GM18520 (cell line): ENCODE measurements at regions not wholly inside any gene's neighbourhood (a gene's known extent, or its start where the extent isn't known, plus 50 kb on each side); places are given as distances from the start of the nearest gene placed in this dataset.

Experiments used
- ATAC-seq: cut with Tn5 transposase; IDR thresholded peaks from one replicate; pipeline ENCODE4 v1.9.1; 2021; ENCODE audit not compliant: unreplicated experiment

DNA sequence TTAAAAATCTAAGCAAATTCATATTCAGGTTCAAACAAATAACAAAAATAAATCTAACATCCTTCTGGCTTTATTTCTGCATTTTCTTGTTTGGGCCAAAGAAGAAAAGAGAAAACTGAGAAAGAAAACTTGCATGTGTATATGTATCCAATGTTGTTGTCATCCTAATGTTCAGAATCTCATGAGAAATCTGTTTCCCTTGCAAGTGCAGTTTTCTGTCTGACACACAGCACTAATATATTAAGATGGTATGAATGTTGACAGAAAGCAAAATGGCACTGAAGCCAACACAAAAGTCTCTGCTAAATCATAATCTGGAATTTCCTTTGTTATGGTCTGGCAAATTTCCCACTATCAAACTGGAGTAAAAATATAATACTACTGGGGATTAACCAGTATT is 235.9 kb downstream of the HGF start:
- no peak for ATAC-seq

DNA sequence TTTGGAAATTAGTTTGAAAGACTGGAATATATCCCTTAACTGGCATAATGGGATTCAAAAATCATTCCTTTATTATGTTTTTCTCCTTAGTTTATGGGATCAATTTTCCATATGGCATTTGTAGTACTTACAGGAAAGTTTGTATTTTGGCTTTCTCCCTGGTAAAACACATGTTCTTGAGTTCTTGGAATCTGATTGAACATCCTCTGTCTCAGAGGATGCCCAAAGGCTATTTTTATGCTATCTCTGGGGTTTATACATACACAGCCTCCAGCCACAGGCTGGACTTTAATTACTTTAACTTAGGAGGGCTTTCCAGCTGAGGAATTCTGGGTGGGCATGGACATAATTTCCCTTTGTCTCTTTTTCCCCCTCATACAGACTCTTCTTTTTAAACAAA is 236.4 kb downstream of the HGF start:
- ATAC-seq, result no peak

DNA sequence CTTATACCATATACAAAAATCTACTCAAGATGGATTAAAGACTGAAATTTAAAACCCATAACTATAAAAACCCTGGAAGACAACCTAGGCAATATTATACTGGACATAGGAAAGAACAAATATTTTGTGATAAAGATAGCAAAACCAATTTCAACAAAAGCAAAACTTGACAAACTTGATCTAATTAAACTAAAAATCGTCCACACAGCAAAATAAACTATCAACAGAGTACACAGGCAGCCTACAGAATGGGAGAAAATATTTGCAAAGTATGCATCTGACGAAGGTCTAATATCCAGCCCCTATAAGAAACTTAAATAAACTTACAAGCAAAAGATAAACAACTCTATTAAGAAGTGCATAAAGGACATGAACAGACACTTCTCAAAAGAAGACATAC is 240.1 kb downstream of the HGF start:
- ATAC-seq, result no peak

DNA sequence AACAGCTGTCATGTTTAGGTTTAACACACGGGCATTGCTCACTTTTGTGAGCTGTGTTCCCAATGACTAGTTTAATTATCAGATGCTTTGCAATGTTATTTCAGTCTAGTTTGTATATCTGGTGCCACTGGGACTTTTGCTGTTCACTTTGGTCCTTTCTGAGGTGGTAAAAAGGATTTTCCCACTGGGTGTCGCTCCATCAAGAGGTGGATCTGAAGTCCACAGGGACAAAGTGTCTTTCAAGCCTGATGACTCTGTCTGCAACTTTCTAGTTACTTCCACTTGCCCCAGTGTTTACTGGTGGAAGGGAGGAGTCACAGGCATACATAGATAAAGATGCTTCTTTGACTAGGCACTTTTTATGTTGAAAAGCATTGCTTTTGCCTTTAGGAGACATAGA is 242.2 kb downstream of the HGF start:
- no peak for ATAC-seq

DNA sequence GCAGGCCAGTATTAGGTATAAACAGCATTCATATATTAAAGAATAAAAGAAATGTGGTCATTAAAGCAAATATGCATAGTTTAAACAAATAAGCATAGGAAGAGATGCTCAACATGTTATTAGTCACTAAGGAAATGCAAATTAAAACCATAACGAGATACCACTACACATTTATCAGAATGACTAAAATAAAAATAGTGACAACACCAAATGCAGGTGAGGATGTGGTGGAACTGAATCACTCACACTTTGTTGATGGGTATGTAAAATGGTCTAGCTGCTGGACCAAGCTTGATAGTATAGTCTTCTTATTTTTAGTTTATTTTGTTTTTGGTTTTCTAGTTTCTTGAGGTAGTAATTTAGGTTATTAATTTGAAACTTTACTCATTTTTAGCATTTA is 242.9 kb downstream of the HGF start:
- ATAC-seq, result no peak

DNA sequence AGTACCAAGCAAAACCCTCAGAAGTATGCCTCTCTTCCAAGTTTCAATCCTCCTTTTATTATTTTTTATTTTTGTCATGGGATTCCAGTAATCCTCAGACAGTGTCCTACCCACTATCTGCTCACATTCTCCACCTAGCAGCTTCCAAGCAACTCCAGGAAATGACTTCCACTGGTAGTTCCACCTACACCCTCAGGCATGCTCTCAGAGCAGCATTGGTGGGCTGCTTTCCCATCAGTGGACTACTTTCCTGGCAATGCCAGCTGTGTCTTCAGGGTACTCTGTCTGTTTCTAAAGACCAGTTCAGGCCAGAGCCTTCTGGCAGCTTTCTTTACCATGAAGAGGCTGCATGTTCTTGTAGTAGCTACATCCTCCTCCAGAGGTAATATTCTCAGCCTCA is 244.0 kb downstream of the HGF start:
- no peak for ATAC-seq

DNA sequence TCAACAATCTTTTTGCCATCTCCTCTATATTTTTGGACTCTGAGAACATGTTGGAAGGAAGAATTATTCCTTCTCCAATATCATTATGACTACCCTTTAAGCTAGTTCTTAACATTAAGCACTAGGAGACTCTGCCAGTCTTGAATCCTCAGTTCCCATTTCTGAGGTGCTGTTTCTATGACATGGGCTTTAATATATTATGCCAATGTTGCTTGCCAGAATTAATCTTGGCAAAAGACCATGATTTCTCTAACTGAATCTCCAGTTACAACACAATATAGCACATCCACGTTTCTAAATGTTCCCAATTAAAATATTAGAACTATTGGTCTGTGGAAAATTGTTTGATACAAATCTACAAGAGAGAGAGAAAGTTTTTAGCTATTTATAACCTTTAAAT is 250.0 kb downstream of the HGF start:
- no peak for ATAC-seq

DNA sequence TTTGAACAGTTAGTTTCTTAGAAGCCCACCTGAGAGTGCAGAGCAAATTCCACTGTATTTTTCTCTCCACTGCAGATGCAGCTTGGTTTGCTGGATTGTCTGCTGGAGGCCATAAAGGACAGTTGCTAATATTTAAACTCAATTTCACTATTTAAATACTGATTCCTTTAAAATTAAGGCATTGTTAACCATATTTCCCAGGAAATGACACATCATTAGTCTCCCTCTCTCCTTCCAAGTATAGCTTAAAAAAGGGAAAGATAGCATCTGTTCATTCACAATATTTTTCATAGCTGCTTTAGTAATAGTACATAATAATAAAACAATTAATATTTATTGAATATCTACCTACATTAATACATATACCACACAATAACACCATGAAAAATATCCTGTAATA is 252.9 kb downstream of the HGF start:
- no peak for ATAC-seq

DNA sequence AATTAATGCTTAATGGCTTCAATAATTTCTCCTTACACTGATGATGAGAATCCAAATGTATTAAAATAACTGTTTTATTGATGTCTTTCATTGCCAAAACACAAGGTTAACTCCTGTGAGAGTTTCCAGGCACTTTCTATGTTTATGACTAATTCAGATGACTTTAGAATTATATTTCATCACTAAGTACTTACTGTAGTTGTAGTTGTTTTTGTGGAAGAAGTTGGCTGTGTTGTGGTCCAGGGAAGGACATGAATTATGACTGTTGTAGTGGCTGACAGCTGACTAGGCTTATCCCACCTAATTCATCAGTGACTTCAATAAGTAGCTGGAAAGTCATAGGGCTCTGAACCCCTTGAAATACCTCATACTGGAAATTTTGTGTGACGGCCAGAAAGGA is 254.8 kb downstream of the HGF start:
- ATAC-seq, result no peak

DNA sequence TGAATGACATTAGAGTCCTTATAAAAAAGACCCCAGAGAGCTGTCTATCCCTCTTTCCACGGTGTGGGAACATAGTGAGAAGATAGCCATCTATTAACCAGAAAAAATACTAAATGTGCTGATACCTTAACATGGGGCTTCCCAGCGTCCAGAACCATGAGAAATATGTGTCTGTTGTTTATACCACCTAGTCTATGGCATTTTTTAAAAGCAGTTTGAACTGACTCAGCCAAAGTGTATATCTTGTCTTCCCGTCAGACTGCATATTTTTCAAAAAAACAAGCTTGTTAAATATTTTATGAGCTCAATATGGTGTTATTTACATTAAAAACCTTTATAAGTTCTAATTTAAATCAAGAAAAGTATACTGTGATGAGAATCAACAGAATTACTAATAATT is 255.3 kb downstream of the HGF start:
- no peak for ATAC-seq

DNA sequence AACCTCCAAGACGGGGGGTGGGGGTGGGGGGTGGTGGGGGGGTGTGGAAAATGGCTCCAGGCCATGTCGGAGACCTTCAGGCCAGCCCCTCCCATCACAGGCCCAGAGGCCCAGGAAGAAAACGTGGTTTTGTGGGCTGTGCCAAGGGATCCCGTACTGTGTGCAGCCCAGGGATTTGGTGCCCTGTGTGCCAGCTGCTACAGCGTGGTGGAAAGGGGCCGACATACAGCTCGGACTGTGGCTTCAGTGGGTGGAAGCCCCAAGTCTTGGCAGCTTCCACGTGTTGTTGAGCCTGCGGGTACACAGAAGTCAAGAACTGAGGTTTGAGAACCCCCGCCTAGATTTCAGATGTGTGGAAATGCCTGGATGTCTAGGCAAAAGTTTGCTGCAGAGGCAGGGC is 259.7 kb downstream of the HGF start:
- ATAC-seq, result no peak

DNA sequence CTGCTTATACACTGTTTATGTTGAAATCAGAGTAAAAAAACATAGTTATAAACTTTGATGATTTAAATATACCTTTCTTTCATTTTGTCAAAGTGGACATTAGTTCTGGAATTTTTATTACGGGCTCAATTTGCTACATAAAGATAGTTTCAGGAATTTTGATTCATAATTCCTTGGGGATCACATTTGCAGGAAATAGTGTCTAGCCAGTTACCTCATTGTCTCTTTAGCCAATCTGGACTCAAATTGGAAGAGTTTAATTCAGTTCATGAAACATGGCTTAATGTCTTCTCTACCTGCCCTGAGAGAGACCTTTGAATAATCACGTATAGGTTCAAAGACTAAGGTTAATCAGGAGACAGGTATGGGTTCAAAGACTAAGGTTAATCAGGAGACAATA is 262.6 kb downstream of the HGF start:
- no peak for ATAC-seq

DNA sequence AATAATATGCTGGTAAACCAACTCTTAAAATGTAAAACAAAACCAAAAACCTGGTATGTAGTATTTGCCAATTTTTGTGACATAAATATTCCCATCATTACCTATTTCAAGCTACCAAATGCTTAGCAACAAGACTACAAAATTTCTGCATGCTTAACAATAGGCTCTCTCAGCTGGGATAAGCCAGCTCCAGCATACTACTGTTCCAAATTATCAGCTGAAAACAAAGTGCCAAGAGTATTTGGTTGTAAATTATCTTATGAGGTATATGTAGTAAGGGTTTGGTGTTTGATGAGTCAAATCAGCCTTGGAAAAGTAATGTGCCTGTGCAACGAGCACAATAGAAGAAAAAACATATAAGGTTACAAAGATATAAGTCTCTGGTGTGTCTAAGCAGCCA is 263.2 kb downstream of the HGF start:
- no peak for ATAC-seq

DNA sequence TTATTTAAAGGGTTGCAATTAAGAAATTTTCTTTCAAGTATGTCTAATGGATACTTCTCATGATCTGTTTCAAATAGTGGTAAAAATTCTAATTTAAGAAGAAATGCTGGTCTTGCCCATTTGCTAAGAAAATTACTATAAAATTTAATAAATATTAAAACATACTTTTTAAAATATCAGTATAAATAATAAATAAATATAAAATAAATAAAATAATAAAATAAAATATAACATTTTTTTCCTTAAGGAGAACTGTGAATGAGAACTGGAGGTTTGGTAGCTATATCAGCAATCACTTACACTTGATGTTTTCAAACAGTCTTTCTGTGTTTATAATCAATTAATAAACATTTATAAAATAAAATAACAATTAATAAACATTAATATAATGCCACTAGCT is 266.1 kb downstream of the HGF start:
- ATAC-seq, result no peak

DNA sequence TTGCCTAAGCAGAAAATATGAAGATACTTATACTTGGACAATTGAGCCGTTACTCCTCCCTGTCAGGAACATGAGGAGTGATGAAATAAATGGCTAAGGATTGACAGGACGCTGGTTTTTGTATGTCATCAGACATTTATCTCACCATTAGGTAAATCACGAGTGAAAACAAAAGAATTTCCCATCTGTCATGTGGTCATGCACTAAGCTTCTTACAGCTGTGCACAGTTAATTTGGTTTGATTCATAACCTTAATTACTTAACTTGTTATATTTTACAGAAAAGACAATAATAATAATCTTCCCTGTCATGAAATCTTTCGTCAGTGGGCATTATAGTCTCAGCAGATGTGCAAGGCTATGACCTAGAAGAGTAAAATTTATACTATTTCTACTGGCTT is 266.5 kb downstream of the HGF start:
- no peak for ATAC-seq

DNA sequence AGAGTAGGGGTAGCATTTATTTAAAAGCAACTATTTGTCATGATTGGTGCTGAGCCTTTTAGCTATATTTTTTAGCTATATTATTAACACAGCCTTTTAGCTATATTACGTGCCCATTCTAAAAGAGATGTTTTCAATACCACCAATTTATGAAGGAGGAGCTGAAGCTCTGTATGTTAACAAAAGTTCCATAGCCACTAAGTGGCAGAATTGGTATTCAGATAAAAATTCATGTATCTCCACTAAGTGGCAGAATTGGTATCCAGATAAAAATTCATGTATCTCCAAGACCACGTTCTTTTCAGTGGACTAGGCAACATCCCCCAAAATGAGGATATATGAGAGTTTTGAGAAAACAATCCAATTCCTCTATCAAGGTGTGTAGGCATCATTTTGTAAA is 268.6 kb downstream of the HGF start:
- no peak for ATAC-seq

DNA sequence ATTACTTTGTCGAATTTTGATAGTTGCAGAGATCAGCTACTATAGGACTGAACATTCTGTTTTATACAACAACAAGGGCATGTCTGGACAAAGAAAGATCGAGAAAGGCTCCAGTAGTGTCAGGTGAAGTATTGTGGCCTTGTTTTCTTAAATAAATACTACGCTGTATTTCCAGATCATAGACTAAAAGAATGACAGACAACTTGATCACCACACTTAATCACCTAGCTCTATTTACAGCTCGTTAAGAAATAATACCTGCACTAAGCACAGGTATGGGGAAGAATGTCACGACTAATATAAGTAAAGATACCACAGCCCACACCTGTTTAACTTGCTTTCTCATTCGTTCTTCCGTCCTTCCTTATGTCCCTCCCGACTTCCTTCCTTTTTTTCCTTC is 269.2 kb downstream of the HGF start:
- no peak for ATAC-seq

DNA sequence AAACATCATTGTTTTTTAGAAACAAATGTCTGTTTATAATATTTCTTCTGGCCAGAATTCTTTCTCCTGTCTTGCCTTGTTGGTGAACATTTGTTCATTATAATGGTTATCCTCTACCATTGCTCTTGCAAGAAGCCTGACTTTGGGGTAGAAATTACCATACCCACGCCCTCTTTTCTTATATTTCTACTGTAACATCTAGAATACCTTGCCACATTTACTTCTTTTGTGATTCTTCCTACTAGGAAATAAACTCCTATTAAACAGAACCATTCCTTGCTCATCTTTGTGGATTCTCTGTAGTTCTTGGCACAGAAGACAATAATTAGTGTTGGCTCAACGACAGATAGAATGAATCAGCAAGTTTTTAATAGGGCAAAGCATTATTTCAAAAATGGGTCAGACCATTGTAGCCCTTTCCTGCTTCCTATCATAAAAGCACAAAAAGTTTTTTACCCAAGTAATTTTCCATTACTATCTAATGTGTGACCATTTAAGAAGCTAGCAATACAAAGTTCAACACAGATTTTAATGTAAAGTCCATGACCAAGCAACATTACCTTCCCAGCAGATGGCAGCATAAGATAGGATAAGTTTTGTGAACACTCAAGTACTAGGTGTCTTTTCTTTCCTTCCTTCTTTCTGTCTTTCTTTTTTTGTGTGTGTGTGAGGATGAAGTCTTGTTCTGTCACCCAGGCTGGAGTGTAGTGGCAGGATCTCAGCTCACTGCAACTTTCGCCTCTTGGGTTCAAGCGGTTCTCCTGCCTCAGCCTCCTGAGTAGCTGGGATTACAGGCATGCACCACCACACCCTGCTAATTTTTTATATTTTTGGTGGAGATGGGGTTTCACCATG is 270.4 kb downstream of the HGF start:
- ATAC-seq, result peak; percentile 47

DNA sequence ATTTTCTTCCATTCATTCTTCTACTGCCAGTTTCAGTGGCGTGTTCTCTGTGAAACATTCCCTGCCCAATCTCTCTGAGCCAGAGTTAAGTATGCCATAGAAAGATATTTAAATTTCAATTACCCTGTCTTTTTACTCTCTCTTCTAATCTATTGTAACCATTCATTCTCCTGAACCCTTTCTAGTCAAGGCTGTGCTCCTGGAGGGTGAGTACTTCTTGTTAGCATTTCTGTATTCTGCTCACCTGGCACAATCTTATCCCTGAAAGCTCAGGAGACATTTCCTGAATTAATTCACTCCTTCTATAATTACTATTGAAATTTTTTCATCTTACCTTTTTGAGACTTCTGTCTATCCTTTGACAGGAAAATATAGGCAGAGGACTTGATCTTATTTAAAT is 271.7 kb downstream of the HGF start:
- ATAC-seq, result no peak

DNA sequence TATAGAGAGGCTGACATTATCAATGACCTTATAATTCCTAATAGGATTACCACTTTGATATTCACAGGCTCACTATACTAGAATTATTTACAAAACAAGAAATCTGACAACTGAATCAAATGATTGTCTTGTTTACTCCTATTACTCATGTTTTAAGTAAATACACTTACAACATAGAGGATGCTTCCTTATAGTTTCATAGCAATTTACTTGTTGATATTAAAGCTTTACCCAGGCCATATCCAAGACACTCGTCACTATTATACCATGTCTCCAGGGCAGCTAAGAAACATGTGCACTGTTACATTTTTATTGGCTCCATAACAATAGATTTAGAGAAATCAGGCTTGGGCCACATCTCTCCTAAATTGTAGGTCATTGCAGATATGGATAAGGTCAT is 276.9 kb downstream of the HGF start:
- no peak for ATAC-seq

DNA sequence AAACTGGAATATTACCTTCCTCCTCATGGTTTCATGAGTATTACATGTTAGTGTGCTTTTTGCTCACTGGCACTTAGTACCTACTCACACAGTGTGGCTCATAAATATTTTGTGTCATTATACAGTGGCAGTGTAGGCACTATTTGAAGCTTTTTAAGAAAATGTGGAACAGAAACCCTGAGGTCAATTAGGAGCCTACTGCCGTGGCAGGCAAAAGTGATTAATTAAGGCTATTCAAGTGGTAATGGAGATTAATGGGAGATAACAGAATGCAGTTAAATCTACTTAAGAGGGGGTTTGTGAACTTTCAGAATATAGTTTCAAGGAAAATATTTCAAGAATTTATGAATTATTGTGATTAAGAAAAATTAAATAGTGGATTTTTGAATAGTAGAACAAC is 277.6 kb downstream of the HGF start:
- ATAC-seq, result no peak

DNA sequence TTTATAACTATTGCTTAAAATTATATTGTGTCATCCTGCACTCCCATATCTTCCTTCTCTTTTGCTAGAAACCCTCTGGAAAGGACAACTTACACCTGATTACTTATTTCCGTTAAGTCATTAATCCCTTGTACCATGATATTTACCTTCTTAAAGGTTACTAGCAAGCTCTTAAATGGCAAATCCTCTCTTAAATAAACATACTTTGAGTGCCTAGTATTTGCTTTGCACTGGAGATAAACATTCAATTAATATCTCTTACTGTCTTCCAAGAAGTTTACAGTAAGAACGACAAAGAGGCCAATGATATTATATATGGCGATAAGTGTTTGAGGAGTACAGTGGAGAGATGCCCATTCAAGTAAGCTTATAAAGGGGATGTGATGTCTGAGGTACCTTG is 278.3 kb downstream of the HGF start:
- ATAC-seq, result no peak

DNA sequence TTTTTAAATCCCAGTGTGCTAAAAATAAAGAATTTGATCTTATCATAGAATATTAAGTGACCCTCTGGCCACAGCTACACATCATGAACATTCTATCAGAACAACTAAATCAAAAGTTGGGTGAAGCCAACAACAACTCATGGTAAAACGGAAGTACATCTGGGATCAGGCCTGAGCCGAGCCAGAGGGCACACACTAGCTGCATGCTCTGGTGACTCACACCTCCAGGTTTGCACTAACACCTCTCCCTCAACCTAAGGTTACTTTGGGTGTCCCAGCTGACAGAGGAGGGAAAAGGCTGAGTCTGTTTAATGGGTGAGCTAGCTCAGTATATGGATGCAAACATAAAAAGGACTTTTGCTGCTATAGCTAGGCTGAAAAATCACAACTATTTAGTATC is 281.6 kb downstream of the HGF start:
- no peak for ATAC-seq
